ENCODE measurements at regions not wholly inside any gene's neighbourhood (a gene's known extent, or its start where the extent isn't known, plus 50 kb on each side); places are given as distances from the start of the nearest gene placed in this dataset.

DNA sequence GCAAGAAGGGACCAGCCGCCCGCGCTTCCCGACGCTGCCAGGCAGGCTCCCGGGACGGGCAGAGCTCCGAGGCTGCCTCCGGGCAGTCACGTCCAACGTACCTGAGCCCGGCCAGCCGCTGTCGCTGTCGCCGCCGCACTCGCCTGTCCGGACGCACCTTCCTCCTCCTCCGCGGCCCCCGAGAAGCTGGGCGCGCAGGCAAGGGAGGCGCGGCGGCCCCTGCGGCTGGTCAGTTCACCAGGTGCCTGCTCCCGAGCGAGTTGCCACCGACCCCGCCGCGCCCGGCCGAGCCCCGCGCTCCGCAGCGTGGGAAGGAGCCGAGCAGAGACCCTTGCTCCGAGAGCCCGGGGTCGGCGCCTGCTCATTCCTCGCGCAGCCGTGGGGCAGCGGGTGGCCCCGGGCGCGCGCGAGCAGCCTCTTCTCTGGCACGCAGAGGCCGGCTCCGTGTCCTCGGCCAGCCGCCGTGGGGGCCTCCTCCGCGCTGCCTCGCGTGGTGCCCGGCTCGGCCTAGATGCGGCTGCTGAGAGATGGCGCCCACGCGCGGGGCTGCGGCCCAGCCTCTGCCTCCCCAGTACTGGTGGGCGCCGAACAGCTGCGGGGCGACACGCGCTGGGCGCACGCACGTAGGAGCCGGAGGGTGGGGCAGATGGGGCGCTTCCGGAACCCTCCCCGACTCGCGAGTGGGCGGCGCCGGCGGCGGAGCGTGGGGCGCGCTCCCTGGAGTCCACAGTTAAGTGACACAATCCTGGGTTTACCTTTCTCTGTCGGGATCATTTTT is 419.4 kb downstream of the UQCRFS1 start:
- TF ChIP-seq POLR2AphosphoS5 (IDR thresholded peaks at IDR 0.05) = no peak
- no peak for TF ChIP-seq POLR2A (IDR thresholded peaks at IDR 0.05)

Data from sigmoid colon (tissue), 4 donors.